Ishikawa (cell line): ENCODE measurements at regions not wholly inside any gene's neighbourhood (a gene's known extent, or its start where the extent isn't known, plus 50 kb on each side); places are given as distances from the start of the nearest gene placed in this dataset.

Experiments used
- CEBPB ChIP-seq: IDR thresholded peaks from 2 replicates; pipeline ENCODE4 v1.6.1; 2012
- CREB1 ChIP-seq: IDR thresholded peaks from 2 replicates; pipeline ENCODE4 v1.6.1; 2012; ENCODE audit warnings: low read depth
- EGR1 ChIP-seq: IDR thresholded peaks from 2 replicates; pipeline ENCODE4 v1.6.1; 2012
- EP300 ChIP-seq: IDR thresholded peaks from 2 replicates; pipeline ENCODE4 v1.6.1; 2012; ENCODE audit warnings: borderline replicate concordance
- FOXM1 ChIP-seq: IDR thresholded peaks from 2 replicates; pipeline ENCODE4 v1.6.1; 2012; ENCODE audit warnings: low read depth, borderline replicate concordance
- MAX ChIP-seq: IDR thresholded peaks from 2 replicates; pipeline ENCODE4 v1.6.1; 2012
- NFIC ChIP-seq: IDR thresholded peaks from 2 replicates; pipeline ENCODE4 v1.6.1; 2012
- RAD21 ChIP-seq: IDR thresholded peaks from 2 replicates; pipeline ENCODE4 v1.6.1; 2012; ENCODE audit warnings: low read depth
- REST ChIP-seq: IDR thresholded peaks from 2 replicates; pipeline ENCODE4 v1.6.1; 2012; ENCODE audit warnings: low read depth, mild to moderate bottlenecking
- TAF1 ChIP-seq: IDR thresholded peaks from 2 replicates; pipeline ENCODE4 v1.6.1; 2012; ENCODE audit warnings: low read depth, mild to moderate bottlenecking
- TCF12 ChIP-seq: IDR thresholded peaks from 2 replicates; pipeline ENCODE4 v1.6.1; 2012; ENCODE audit warnings: low read depth
- TEAD4 ChIP-seq: IDR thresholded peaks from 2 replicates; pipeline ENCODE4 v1.6.1; 2012
- USF1 ChIP-seq: IDR thresholded peaks from 2 replicates; pipeline ENCODE4 v1.6.1; 2012
- YY1 ChIP-seq: IDR thresholded peaks from 2 replicates; pipeline ENCODE4 v1.6.1; 2012; ENCODE audit warnings: low read depth
- ZBTB7A ChIP-seq: IDR thresholded peaks from 2 replicates; pipeline ENCODE4 v1.6.1; 2012; ENCODE audit warnings: low read depth

- TF ChIP-seq REST, result peak; percentile 28; the same call in 1 of the 2 replicates
- no peak for TF ChIP-seq USF1
- no peak for TF ChIP-seq CEBPB
- no peak for TF ChIP-seq ZBTB7A
- TF ChIP-seq TCF12, result no peak
- TF ChIP-seq FOXM1, result no peak
Measured at GRCh38 chr20:23143986-23144690, 58.0 kb upstream of the CD93 start.

- TF ChIP-seq EGR1 (no peak), TEAD4 (no peak), TAF1 (no peak), RAD21 (no peak), MAX (no peak), USF1 (no peak)
Measured at GRCh38 chr20:23143098-23143497, 57.0 kb upstream of the CD93 start.

DNA sequence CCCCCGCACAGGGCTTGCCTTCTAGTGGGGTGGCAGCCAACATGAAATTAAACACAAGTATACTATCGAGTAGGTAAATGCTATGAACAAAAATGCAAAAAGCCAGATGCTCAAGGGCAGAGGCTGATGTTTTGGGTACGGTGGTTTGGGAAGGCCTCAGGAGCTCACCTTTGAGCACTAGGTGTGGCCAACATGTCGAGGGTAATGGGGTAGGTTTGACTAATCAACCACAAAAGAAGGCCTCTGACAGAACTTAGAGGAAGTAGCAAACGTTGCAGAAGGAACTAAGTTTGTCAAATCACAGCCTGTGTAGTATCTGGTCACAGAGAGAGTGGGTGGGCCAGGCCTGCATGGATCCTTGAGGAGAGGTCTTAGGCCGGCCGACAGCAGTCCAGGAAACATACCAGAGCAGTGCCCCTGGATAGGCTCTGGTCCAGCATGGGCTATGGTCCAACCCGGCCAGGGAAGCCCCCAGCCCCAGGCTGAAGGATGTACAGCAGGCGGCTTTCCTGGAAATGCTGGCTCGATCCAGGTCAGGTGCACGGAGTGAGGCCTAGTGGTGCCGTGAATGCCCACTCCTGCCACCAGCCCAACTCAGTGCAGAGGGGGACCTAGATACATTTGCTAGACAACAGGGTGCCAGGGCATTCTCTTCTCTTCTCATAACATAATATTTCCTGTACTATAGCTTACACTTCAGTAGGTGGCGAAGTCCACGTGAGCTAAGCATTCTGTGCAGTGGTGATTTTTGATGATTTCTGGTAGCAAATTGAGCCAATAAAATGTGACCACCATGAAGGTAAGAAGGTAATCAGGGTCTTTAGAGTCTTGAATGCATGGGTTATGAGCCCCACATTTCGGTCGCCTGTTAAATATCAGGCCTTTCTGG is 56.3 kb upstream of the CD93 start:
- TF ChIP-seq USF1 (no peak), EP300 (no peak), TCF12 (no peak), MAX (no peak), CEBPB (no peak), REST (no peak), EGR1 (no peak), TEAD4 (no peak), ZBTB7A (no peak), FOXM1 (no peak), RAD21 (no peak), CREB1 (no peak), NFIC (no peak), TAF1 (no peak), YY1 (no peak)

GRCh38 chr20:23141450-23142161 is 55.5 kb upstream of the CD93 start:
- no peak for TF ChIP-seq CEBPB

- TF ChIP-seq EGR1 (no peak), FOXM1 (no peak)
Measured at GRCh38 chr20:23140991-23141390, 54.9 kb upstream of the CD93 start.

DNA sequence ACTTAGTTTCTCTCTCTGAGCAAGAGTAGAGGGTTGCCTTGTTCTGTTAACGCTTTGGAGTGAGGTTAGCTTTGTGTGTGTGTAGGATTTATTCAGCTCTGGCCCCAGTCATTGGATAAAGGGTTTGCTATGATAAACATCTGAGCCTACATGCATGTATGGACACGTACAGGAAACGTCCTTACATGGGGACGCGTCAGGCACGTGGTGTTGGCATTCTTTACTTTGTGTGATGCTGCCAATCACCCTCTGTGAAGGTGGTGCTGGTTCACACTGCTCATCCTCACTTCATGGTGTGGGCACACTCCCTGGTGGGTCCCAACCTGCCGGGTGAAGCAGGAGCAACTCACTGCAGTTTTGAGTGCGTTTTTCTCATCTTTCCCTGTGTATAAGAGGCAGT is 53.4 kb upstream of the CD93 start:
- no peak for TF ChIP-seq CREB1
- TF ChIP-seq ZBTB7A, result no peak
- no peak for TF ChIP-seq MAX
- no peak for TF ChIP-seq YY1
- no peak for TF ChIP-seq EP300
- no peak for TF ChIP-seq FOXM1
- no peak for TF ChIP-seq REST
- no peak for TF ChIP-seq TAF1
- no peak for TF ChIP-seq EGR1
